Tibial nerve (tissue), 4 donors: ENCODE measurements at regions not wholly inside any gene's neighbourhood (a gene's known extent, or its start where the extent isn't known, plus 50 kb on each side); places are given as distances from the start of the nearest gene placed in this dataset.

Experiments
- DNase-seq, 2 donors: peaks; one replicate each; pipeline ENCODE4 v3.0.0-alpha.2; 2019; ENCODE audit warnings: low spot score in 2 of 2
- H3K27ac ChIP-seq, 4 donors: fragments of 200-600 bp; sonication (generic) in 3 of 4; one replicate each; pipeline ENCODE4 v1.5.1; 2017 to 2019; ENCODE audit warnings: mild to moderate bottlenecking in 1 of 4
- H3K27me3 ChIP-seq, 2 donors: fragments of 200-600 bp; sonication (generic) in 1 of 2; one replicate each; pipeline versions ENCODE4 v1.5.1 to v1.6.0; 2017 to 2019
- H3K36me3 ChIP-seq, 3 donors: fragments of 200-600 bp; sonication (generic); one replicate each; pipeline ENCODE4 v1.5.1; 2018 to 2019
- H3K4me1 ChIP-seq, 4 donors: fragments of 200-600 bp; sonication (generic) in 3 of 4; one replicate each; pipeline ENCODE4 v1.5.1; 2017 to 2019
- H3K4me3 ChIP-seq, 4 donors: fragments of 200-600 bp; sonication (generic) in 3 of 4; one replicate each; pipeline ENCODE4 v1.5.1; 2017 to 2019; ENCODE audit warnings: mild to moderate bottlenecking in 1 of 4, moderate library complexity in 1 of 4
- H3K9me3 ChIP-seq, 4 donors: fragments of 200-600 bp; sonication (generic) in 3 of 4; one replicate each; pipeline ENCODE4 v1.5.1; 2017 to 2019
- EP300 ChIP-seq, 2 donors: sonication (generic); formaldehyde crosslinking; IDR thresholded peaks; one replicate each; pipeline ENCODE4 v1.6.1; 2017; ENCODE audit warnings: antibody characterized with exemption in 2 of 2, mild to moderate bottlenecking in 1 of 2
- POLR2A ChIP-seq, 2 donors: fragments of 450-650 bp; IDR thresholded peaks; one replicate each; pipeline ENCODE4 v1.6.1; 2017; ENCODE audit warnings: antibody characterized with exemption in 2 of 2, mild to moderate bottlenecking in 2 of 2, moderate library complexity in 2 of 2
- WGBS, 2 donors: methylation state at CpG; one replicate each; pipeline ENCODE4 v1.1.5; 2018; 5-methylcytosine and 5-hydroxymethylcytosine counted together
- TF ChIP-seq, protein P1 (sequence below), 5 experiments: fragments of 200-600 bp in 3 of 5; fragments of 450-650 bp in 2 of 5; sonication (generic) in 3 of 5; IDR thresholded peaks; one replicate each; pipeline ENCODE4 v1.5.1; 2016 to 2019; ENCODE audit warnings: antibody characterized with exemption in 5 of 5, mild to moderate bottlenecking in 3 of 5, moderate library complexity in 2 of 5

DNA sequence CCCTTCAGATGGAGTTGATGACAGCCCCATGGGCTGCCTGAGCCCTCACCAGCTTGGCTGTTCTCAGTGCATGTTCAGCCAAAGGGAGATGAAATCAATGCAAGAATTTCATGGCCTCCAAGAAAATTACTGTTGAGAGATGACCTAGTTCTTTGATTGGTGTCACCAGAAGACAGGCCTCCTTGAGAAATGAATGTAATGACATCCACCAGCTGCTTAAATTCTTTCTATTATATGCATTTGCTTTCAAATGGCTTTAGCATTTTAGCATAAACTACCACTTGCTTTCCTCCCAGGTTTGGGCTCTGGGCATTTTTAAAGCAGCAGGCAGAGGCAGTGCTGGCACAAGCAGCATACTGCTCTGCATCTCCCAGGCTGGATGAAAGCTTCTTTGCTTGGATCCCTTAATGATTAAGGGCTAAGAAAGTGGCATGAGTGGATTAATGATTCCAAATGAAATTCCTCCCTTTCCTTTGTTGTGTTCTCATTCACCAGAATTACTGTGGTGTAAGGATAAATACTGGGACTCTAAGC is 278.4 kb downstream of the ZNF326 start:
- TF ChIP-seq EP300 (IDR thresholded peaks at IDR 0.05) (no peak), POLR2A (IDR thresholded peaks at IDR 0.05) (no peak)
- TF ChIP-seq, protein P1, sequence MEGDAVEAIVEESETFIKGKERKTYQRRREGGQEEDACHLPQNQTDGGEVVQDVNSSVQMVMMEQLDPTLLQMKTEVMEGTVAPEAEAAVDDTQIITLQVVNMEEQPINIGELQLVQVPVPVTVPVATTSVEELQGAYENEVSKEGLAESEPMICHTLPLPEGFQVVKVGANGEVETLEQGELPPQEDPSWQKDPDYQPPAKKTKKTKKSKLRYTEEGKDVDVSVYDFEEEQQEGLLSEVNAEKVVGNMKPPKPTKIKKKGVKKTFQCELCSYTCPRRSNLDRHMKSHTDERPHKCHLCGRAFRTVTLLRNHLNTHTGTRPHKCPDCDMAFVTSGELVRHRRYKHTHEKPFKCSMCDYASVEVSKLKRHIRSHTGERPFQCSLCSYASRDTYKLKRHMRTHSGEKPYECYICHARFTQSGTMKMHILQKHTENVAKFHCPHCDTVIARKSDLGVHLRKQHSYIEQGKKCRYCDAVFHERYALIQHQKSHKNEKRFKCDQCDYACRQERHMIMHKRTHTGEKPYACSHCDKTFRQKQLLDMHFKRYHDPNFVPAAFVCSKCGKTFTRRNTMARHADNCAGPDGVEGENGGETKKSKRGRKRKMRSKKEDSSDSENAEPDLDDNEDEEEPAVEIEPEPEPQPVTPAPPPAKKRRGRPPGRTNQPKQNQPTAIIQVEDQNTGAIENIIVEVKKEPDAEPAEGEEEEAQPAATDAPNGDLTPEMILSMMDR (IDR thresholded peaks at IDR 0.05), result no peak
- DNase-seq, result no peak

DNA sequence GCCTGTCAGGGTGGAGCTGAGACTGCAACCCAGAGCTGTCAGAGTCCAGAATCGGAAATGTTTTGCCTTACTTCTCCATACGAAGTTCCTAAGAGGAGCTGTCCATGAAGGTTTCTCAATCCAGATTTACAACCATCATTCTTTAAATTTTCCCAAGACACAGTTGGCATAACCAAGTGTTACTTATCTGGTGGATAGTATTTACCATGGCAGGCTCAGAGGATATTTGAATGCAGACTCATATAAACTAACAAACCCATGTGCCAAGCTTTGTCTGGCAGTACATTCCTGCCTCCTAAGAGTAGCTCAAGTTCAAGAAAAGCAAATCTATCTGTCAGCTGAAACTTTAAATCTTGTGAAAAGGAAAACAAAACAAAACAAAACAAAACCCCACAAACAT is 267.9 kb downstream of the ZNF326 start:
- no peaks in the 10 kb centered on the region for H3K9me3 ChIP-seq
- no peaks in the 10 kb centered on the region for H3K27me3 ChIP-seq
- no peaks in the 10 kb centered on the region for H3K36me3 ChIP-seq
- DNase-seq, result no peak
- no peaks in the 10 kb centered on the region for H3K4me1 ChIP-seq
- no peak overlapping the region for H3K4me3 ChIP-seq
- no peak for TF ChIP-seq EP300 (IDR thresholded peaks at IDR 0.05)
- no peak overlapping the region for H3K27ac ChIP-seq
- WGBS, 2 donors, result 56 to 63% methylated on average over 2 of the region's 2 CpGs

More for the DNA sequence above, 278.4 kb downstream of the ZNF326 start:
- no peaks in the 10 kb centered on the region for H3K36me3 ChIP-seq
- no peaks in the 10 kb centered on the region for H3K9me3 ChIP-seq
- no peaks in the 10 kb centered on the region for H3K27me3 ChIP-seq
- H3K27ac ChIP-seq, result no peak overlapping the region
- H3K4me1 ChIP-seq, result no peaks in the 10 kb centered on the region
- H3K4me3 ChIP-seq, result no peak overlapping the region

DNA sequence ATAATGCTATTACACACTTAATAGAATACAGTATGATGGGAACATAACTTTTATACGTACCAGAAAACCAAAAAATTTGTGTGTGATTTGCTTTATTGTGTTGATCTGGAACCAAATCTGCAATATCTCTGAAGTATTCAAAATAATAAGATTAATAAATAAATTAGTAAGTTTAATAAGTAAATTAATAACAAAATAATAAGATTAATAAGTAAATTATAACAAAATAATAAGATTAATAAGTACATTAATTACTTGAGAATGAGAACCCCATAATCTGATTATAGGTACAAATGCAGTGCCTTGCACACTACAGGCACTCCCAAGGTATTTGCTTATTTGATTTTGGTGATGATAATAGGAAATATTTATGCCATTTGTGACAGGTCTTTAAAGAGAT is 267.4 kb downstream of the ZNF326 start:
- Histone ChIP-seq H3K4me3 (no peak overlapping the region), H3K27ac (no peak overlapping the region), H3K4me1 (no peaks in the 10 kb centered on the region), H3K36me3 (no peaks in the 10 kb centered on the region), H3K9me3 (no peaks in the 10 kb centered on the region), H3K27me3 (no peaks in the 10 kb centered on the region)
- 87 to 96% methylated on average over 1 of the region's 1 CpG for WGBS, 2 donors
- no peak for DNase-seq
- TF ChIP-seq, protein P1 (IDR thresholded peaks at IDR 0.05), result no peak
- TF ChIP-seq POLR2A (IDR thresholded peaks at IDR 0.05) (no peak), EP300 (IDR thresholded peaks at IDR 0.05) (no peak)

DNA sequence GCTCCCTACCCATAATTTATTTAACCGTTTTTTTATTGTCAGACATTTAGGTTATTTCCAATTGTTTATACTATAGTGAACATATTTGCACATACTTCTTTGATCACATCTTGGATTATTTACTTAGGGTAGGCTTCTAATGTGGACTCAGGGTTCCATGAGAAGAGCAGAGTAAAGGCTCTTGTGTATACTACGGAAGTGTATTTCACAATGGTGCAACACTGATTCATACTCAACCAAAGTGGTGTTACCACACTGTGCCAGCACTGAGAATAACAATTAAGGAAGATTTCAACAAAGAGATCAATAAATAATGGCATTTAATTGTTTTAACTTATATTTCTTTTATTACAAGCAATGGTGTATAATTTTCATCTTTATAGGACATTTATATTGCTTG is 251.2 kb downstream of the ZNF326 start:
- Histone ChIP-seq H3K4me1 (no peaks in the 10 kb centered on the region), H3K9me3 (peaks cover 0 to 17% (median 0%) of the 10 kb centered on the region in 4 donors), H3K36me3 (no peaks in the 10 kb centered on the region), H3K4me3 (no peak overlapping the region), H3K27me3 (no peaks in the 10 kb centered on the region), H3K27ac (no peak overlapping the region)
- WGBS, 2 donors, result 94 to 99% methylated on average over 2 of the region's 2 CpGs
- DNase-seq, result no peak
- TF ChIP-seq, protein P1 (IDR thresholded peaks at IDR 0.05), result no peak
- TF ChIP-seq EP300 (IDR thresholded peaks at IDR 0.05) (no peak), POLR2A (IDR thresholded peaks at IDR 0.05) (no peak)

DNA sequence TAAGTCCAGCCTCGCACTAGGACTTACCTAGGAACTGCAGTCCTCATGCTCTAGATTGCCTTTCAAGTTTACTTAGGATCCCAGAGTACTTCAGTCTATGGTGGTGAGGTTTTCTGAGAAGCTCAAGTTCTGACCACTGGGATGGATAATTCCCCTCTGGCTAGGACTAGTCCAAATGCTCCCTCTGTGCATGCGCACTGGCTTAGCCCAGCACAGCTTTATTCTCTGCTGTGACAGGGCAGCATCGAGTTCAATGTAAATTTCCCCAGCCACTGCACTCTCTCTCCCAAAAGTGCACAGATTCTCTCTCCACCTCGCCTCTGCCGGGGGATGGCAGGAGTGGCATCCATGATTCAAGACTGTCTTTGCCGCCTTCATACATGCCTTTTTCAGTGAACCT is 241.6 kb downstream of the ZNF326 start:
- WGBS, 2 donors, result 90 to 93% methylated on average over 6 of the region's 6 CpGs

More for the DNA sequence above, 241.6 kb downstream of the ZNF326 start:
- Histone ChIP-seq H3K4me1 (no peaks in the 10 kb centered on the region), H3K36me3 (no peaks in the 10 kb centered on the region), H3K4me3 (no peak overlapping the region), H3K27ac (no peak overlapping the region), H3K9me3 (peaks cover 0 to 12% (median 2%) of the 10 kb centered on the region in 4 donors), H3K27me3 (no peaks in the 10 kb centered on the region)
- TF ChIP-seq, protein P1 (IDR thresholded peaks at IDR 0.05), result no peak
- TF ChIP-seq EP300 (IDR thresholded peaks at IDR 0.05) (no peak), POLR2A (IDR thresholded peaks at IDR 0.05) (no peak)
- DNase-seq, result no peak
